Epithelial cell of proximal tubule (primary cell): ENCODE measurements at regions not wholly inside any gene's neighbourhood (a gene's known extent, or its start where the extent isn't known, plus 50 kb on each side); places are given as distances from the start of the nearest gene placed in this dataset.

Experiments used
- DNase-seq: peaks from one replicate; pipeline ENCODE4 v3.0.0-alpha.2; 2011; ENCODE audit warnings: low read depth
- H3K4me3 ChIP-seq: 2 replicates; pipeline ENCODE4 v1.5.1; 2011; ENCODE audit warnings: low read depth, mild to moderate bottlenecking, low read length
- CTCF ChIP-seq: conservative IDR thresholded peaks from 2 replicates; pipeline ENCODE4 v1.5.1; 2012; ENCODE audit warnings: low read depth, mild to moderate bottlenecking, low read length

GRCh38 chr1:214214851-214215250 is 66.1 kb upstream of the SMYD2 start:
- no peak for TF ChIP-seq CTCF
- H3K4me3 ChIP-seq: no peak overlapping the region
- no peak for DNase-seq

- no peak for DNase-seq
- no peak overlapping the region for H3K4me3 ChIP-seq
- no peak for TF ChIP-seq CTCF
Measured at GRCh38 chr1:214215583-214215982, 65.4 kb upstream of the SMYD2 start.

- no peak overlapping the region for H3K4me3 ChIP-seq
- no peak for DNase-seq
- no peak for TF ChIP-seq CTCF
Measured at GRCh38 chr1:214216021-214216420, 64.9 kb upstream of the SMYD2 start.

- H3K4me3 ChIP-seq: no peak overlapping the region
- DNase-seq: no peak
- TF ChIP-seq CTCF: no peak
Measured at GRCh38 chr1:214216779-214217178, 64.2 kb upstream of the SMYD2 start.

- no peak for TF ChIP-seq CTCF
- H3K4me3 ChIP-seq: no peak overlapping the region
- DNase-seq: peak; percentile 66
Measured at GRCh38 chr1:214219902-214220301, 61.1 kb upstream of the SMYD2 start.

- DNase-seq: peak; percentile 55
- no peak for TF ChIP-seq CTCF
- H3K4me3 ChIP-seq: no peak overlapping the region
Measured at GRCh38 chr1:214220891-214221290, 60.1 kb upstream of the SMYD2 start.

GRCh38 chr1:214224611-214225354 is 56.2 kb upstream of the SMYD2 start:
- peak overlapping the region; percentile 30 for H3K4me3 ChIP-seq
- DNase-seq: no peak
- TF ChIP-seq CTCF: no peak
